Uterus (tissue), 2 donors: ENCODE measurements at regions not wholly inside any gene's neighbourhood (a gene's known extent, or its start where the extent isn't known, plus 50 kb on each side); places are given as distances from the start of the nearest gene placed in this dataset.

ENCODE experiments used
- POLR2A ChIP-seq, 2 donors: fragments of 450-650 bp; IDR thresholded peaks; one replicate each; pipeline ENCODE4 v1.6.1; 2016; ENCODE audit warnings: antibody characterized with exemption in 2 of 2, mild to moderate bottlenecking in 1 of 2, moderate library complexity in 1 of 2
- TF ChIP-seq, protein P1 (sequence below), 4 experiments: fragments of 200-600 bp in 2 of 4; fragments of 450-650 bp in 2 of 4; sonication (generic) in 2 of 4; IDR thresholded peaks; one replicate each; pipeline ENCODE4 v1.5.1; 2016 to 2019; ENCODE audit warnings: antibody characterized with exemption in 4 of 4, mild to moderate bottlenecking in 2 of 4, moderate library complexity in 1 of 4

- TF ChIP-seq, protein P1, sequence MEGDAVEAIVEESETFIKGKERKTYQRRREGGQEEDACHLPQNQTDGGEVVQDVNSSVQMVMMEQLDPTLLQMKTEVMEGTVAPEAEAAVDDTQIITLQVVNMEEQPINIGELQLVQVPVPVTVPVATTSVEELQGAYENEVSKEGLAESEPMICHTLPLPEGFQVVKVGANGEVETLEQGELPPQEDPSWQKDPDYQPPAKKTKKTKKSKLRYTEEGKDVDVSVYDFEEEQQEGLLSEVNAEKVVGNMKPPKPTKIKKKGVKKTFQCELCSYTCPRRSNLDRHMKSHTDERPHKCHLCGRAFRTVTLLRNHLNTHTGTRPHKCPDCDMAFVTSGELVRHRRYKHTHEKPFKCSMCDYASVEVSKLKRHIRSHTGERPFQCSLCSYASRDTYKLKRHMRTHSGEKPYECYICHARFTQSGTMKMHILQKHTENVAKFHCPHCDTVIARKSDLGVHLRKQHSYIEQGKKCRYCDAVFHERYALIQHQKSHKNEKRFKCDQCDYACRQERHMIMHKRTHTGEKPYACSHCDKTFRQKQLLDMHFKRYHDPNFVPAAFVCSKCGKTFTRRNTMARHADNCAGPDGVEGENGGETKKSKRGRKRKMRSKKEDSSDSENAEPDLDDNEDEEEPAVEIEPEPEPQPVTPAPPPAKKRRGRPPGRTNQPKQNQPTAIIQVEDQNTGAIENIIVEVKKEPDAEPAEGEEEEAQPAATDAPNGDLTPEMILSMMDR (IDR thresholded peaks at IDR 0.05), result no peak
- TF ChIP-seq POLR2A (IDR thresholded peaks at IDR 0.05), result no peak
Observed at GRCh38 chr1:29416267-29417146, 180.2 kb downstream of the PTPRU start.
